ENCODE measurements at regions not wholly inside any gene's neighbourhood (a gene's known extent, or its start where the extent isn't known, plus 50 kb on each side); places are given as distances from the start of the nearest gene placed in this dataset.

- Histone ChIP-seq H3K27me3 (no peaks in the 10 kb centered on the region), H3K4me1 (no peaks in the 10 kb centered on the region), H3K36me3 (no peaks in the 10 kb centered on the region), H3K9me3 (no peaks in the 10 kb centered on the region), H3K4me3 (replicated peaks in 1 of 3) (no peak overlapping the region), H3K27ac (no peak overlapping the region)
- intact Hi-C loops (cut with DNase I) = no loop called here
- WGBS, 2 donors = 82 to 84% methylated on average over 12 of the region's 12 CpGs
- TF ChIP-seq CTCF (IDR thresholded peaks at IDR 0.05) (no peak), POLR2A (IDR thresholded peaks at IDR 0.05) (no peak)
- DNase-seq = no peak
These were observed 173.4 kb upstream of the SHH start for GRCh38 chr7:155985518-155986250.

- H3K9me3 ChIP-seq = no peaks in the 10 kb centered on the region
- TF ChIP-seq POLR2A (IDR thresholded peaks at IDR 0.05) (no peak), CTCF (IDR thresholded peaks at IDR 0.05) (no peak)
- no peaks in the 10 kb centered on the region for H3K36me3 ChIP-seq
- H3K4me1 ChIP-seq = no peaks in the 10 kb centered on the region
- intact Hi-C loops (cut with DNase I) = no loop called here
- H3K4me3 ChIP-seq (replicated peaks in 1 of 3) = no peak overlapping the region
- 88 to 89% methylated on average over 14 to 15 of the region's 15 CpGs for WGBS, 2 donors
- H3K27ac ChIP-seq = no peak overlapping the region
- DNase-seq = no peak
- no peaks in the 10 kb centered on the region for H3K27me3 ChIP-seq
These were observed 172.5 kb upstream of the SHH start for GRCh38 chr7:155984609-155985405.

GRCh38 chr7:155984028-155984580, 171.8 kb upstream of the SHH start:
- H3K36me3 ChIP-seq = no peaks in the 10 kb centered on the region
- no peaks in the 10 kb centered on the region for H3K9me3 ChIP-seq
- no peaks in the 10 kb centered on the region for H3K27me3 ChIP-seq
- TF ChIP-seq CTCF (IDR thresholded peaks at IDR 0.05) = no peak
- no peak for TF ChIP-seq POLR2A (IDR thresholded peaks at IDR 0.05)
- H3K4me1 ChIP-seq = no peaks in the 10 kb centered on the region
- WGBS, 2 donors = 81 to 85% methylated on average over 8 to 10 of the region's 10 CpGs
- no peak for DNase-seq
- no peak overlapping the region for H3K4me3 ChIP-seq (replicated peaks in 1 of 3)
- H3K27ac ChIP-seq = no peak overlapping the region
- intact Hi-C loops (cut with DNase I) = no loop called here

GRCh38 chr7:155983176-155983815, 171.0 kb upstream of the SHH start:
- intact Hi-C loops (cut with DNase I) = no loop called here

More at GRCh38 chr7:155983176-155983815, 171.0 kb upstream of the SHH start:
- no peak overlapping the region for H3K4me3 ChIP-seq (replicated peaks in 1 of 3)
- WGBS, 2 donors = 83 to 91% methylated on average over 11 of the region's 14 CpGs
- no peaks in the 10 kb centered on the region for H3K27me3 ChIP-seq
- H3K9me3 ChIP-seq = no peaks in the 10 kb centered on the region
- no peak for DNase-seq
- H3K27ac ChIP-seq = no peak overlapping the region
- TF ChIP-seq POLR2A (IDR thresholded peaks at IDR 0.05) (no peak), CTCF (IDR thresholded peaks at IDR 0.05) (no peak)
- H3K36me3 ChIP-seq = no peaks in the 10 kb centered on the region
- H3K4me1 ChIP-seq = no peaks in the 10 kb centered on the region

Measured in thyroid gland (tissue), 4 donors.